Activated T-helper 2 cell treated with anti-CD3 and anti-CD28 coated beads, Interferon-gamma antibody, Interleukin-2, Interleukin-4, amounts not matched to agents 10 μg/mL and 5 μg/mL and 100 μg/mL, durations not matched to agents 14 hours and 24 hours and 36 hours (primary cell): ENCODE measurements at regions not wholly inside any gene's neighbourhood (a gene's known extent, or its start where the extent isn't known, plus 50 kb on each side); places are given as distances from the start of the nearest gene placed in this dataset.

Experiments used
- DNase-seq: peaks from one replicate; pipeline ENCODE4 v3.0.0; 2021; ENCODE audit warnings: low spot score
- H3K27ac Mint-ChIP-seq: one replicate; pipeline ENCODE4 v1.8.0; 2021; ENCODE audit warnings: mixed read lengths
- H3K27me3 Mint-ChIP-seq: one replicate; pipeline ENCODE4 v1.8.0; 2021; ENCODE audit warnings: low read depth, mixed read lengths
- H3K36me3 Mint-ChIP-seq: one replicate; pipeline ENCODE4 v1.8.0; 2021; ENCODE audit warnings: low read depth, mixed read lengths
- H3K4me1 Mint-ChIP-seq: one replicate; pipeline ENCODE4 v1.8.0; 2021; ENCODE audit warnings: low read depth, mixed read lengths
- H3K4me3 Mint-ChIP-seq: one replicate; pipeline ENCODE4 v1.8.0; 2021; ENCODE audit warnings: low read depth, mild to moderate bottlenecking, moderate library complexity, mixed read lengths
- H3K9me3 Mint-ChIP-seq: one replicate; pipeline ENCODE4 v1.8.0; 2021; ENCODE audit warnings: mixed read lengths
- intact Hi-C: fragments of 100-400 bp; cut with micrococcal nuclease; formaldehyde crosslinking; loops from one replicate; pipeline ENCODE4 v1.15.1; 2023

GRCh38 chr9:28079677-28080076, 506.4 kb upstream of the C9orf72 start:
- H3K36me3 Mint-ChIP-seq = no peaks in the 10 kb centered on the region
- no peak for DNase-seq
- H3K27me3 Mint-ChIP-seq = no peaks in the 10 kb centered on the region
- no peaks in the 10 kb centered on the region for H3K4me1 Mint-ChIP-seq
- H3K4me3 Mint-ChIP-seq = no peak overlapping the region
- intact Hi-C loops = no loop called here
- no peak overlapping the region for H3K27ac Mint-ChIP-seq
- H3K9me3 Mint-ChIP-seq = no peaks in the 10 kb centered on the region

GRCh38 chr9:28082671-28083070, 509.4 kb upstream of the C9orf72 start:
- DNase-seq = no peak
- Mint-ChIP-seq H3K4me1 (no peaks in the 10 kb centered on the region), H3K9me3 (no peaks in the 10 kb centered on the region), H3K4me3 (no peak overlapping the region), H3K27ac (no peak overlapping the region), H3K27me3 (no peaks in the 10 kb centered on the region), H3K36me3 (no peaks in the 10 kb centered on the region)
- intact Hi-C loops = no loop called here

DNA sequence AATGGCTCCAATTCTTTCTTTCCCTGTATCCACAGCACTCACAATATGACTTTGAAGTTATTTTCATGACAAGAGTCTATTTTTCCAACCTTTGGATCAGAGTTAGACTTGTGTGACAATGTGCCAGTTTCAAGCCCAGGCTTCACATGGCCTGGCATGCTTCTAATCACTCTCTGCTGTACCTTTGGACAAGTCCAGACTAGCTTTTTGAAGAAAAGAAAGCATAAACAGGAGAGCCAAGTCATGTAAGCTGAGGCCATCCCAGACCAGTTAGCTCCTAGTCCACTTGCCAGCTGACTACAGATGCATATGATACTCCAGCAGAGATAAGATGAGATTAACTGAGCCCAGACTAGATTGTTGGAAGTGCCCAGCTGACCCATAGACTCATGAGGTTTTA, 513.6 kb upstream of the C9orf72 start:
- Mint-ChIP-seq H3K27me3 (no peaks in the 10 kb centered on the region), H3K4me3 (no peak overlapping the region), H3K9me3 (no peaks in the 10 kb centered on the region), H3K36me3 (no peaks in the 10 kb centered on the region), H3K4me1 (no peaks in the 10 kb centered on the region), H3K27ac (no peak overlapping the region)
- DNase-seq = no peak
- intact Hi-C loops = no loop called here

GRCh38 chr9:28092981-28093936, 520.0 kb upstream of the C9orf72 start:
- DNase-seq = no peak
- no peaks in the 10 kb centered on the region for H3K36me3 Mint-ChIP-seq
- intact Hi-C loops = no loop called here
- no peak overlapping the region for H3K4me3 Mint-ChIP-seq
- no peaks in the 10 kb centered on the region for H3K9me3 Mint-ChIP-seq
- H3K4me1 Mint-ChIP-seq = no peaks in the 10 kb centered on the region
- no peaks in the 10 kb centered on the region for H3K27me3 Mint-ChIP-seq
- no peak overlapping the region for H3K27ac Mint-ChIP-seq

GRCh38 chr9:28101509-28101908, 528.2 kb upstream of the C9orf72 start:
- H3K27ac Mint-ChIP-seq = no peak overlapping the region
- H3K36me3 Mint-ChIP-seq = no peaks in the 10 kb centered on the region
- no peaks in the 10 kb centered on the region for H3K9me3 Mint-ChIP-seq
- DNase-seq = no peak
- H3K4me3 Mint-ChIP-seq = no peak overlapping the region
- intact Hi-C loops = no loop called here
- H3K4me1 Mint-ChIP-seq = no peaks in the 10 kb centered on the region
- H3K27me3 Mint-ChIP-seq = no peaks in the 10 kb centered on the region

GRCh38 chr9:28105001-28105400, 531.7 kb upstream of the C9orf72 start:
- Mint-ChIP-seq H3K4me3 (no peak overlapping the region), H3K36me3 (no peaks in the 10 kb centered on the region), H3K27me3 (no peaks in the 10 kb centered on the region), H3K9me3 (no peaks in the 10 kb centered on the region), H3K4me1 (no peaks in the 10 kb centered on the region), H3K27ac (no peak overlapping the region)
- DNase-seq = no peak
- intact Hi-C loops = no loop called here

DNA sequence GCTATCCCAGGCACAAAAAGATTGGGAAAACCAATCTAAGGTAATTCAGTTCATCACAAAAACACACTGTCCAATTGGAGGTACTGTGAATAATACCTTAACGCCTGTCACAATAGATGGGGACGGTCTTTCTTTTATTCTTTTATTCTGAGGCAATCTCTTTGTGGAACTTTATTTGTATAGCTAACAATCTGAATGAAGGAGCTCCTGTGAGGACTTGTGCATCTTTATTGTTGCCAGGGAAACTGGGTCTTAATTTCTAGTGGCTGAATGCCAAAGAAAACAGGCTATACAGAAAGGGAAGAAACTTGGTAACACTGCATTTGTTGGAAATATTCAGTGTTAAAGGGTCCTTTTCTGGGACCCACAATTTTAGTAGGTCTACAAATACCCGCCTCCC, 546.9 kb upstream of the C9orf72 start:
- Mint-ChIP-seq H3K4me3 (no peak overlapping the region), H3K36me3 (no peaks in the 10 kb centered on the region), H3K9me3 (no peaks in the 10 kb centered on the region), H3K4me1 (no peaks in the 10 kb centered on the region), H3K27ac (no peak overlapping the region), H3K27me3 (no peaks in the 10 kb centered on the region)
- intact Hi-C loops = no loop called here
- DNase-seq = no peak

DNA sequence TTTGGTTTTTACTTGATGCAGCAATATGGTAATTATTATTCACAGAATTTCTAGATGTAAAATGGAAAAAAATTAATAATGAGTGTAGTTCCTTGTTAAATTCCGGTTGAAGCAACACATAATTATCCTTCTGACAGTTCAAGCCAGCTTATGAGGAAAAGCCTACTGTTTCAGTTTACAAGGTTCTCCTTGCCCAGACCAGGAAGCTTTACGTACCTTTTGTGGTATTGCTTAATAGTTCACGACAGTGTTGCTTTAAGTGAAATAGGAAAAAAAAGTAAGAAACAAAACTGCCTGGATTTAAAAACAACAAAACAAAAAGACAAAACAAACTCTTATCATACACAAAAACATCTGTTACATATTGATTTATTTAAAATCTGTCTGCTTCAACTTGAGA, 547.3 kb upstream of the C9orf72 start:
- no peak overlapping the region for H3K4me3 Mint-ChIP-seq
- no peak overlapping the region for H3K27ac Mint-ChIP-seq
- H3K27me3 Mint-ChIP-seq = no peaks in the 10 kb centered on the region
- H3K4me1 Mint-ChIP-seq = no peaks in the 10 kb centered on the region
- no peaks in the 10 kb centered on the region for H3K36me3 Mint-ChIP-seq
- H3K9me3 Mint-ChIP-seq = no peaks in the 10 kb centered on the region
- intact Hi-C loops = no loop called here
- no peak for DNase-seq

DNA sequence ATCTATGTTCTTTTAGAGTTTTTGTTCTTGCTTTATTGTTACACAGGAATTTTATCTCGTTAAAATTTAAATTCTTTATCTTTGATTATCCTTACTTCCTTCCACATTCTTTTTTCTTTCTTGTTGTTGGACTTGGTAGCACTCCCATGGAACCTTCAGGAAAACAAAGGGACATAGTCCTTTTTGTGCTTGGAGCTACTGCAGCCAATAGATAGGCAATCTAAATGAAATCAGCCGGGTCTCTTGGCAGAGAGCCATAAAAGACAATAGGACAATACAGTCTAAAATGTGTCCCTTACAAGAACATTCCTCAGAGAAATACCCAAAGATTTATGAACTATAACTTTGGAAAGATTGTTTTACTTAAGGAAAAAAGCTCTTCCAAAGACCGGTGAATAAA, 548.1 kb upstream of the C9orf72 start:
- no peak for DNase-seq
- H3K4me1 Mint-ChIP-seq = no peaks in the 10 kb centered on the region
- no peak overlapping the region for H3K4me3 Mint-ChIP-seq
- no peaks in the 10 kb centered on the region for H3K27me3 Mint-ChIP-seq
- no peak overlapping the region for H3K27ac Mint-ChIP-seq
- no peaks in the 10 kb centered on the region for H3K36me3 Mint-ChIP-seq
- no peaks in the 10 kb centered on the region for H3K9me3 Mint-ChIP-seq
- intact Hi-C loops = no loop called here

DNA sequence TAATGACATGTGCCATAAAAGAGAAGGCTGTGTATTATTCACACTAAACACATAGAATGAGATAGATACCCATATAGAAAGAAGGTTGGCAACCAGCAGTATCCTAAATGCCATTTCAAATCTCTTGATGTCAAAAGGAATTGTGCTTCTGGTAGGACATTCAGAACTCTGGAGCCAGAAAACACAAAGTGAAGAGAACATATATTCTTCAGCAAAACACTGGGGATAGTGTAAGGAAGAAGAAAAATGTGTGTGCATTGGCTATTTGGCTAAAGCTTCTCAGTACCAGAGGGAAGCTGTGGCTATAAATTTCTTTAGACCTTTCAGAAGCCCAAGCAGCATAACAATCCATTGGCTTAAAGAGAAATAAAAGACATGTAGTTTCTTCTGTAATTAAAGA, 551.6 kb upstream of the C9orf72 start:
- Mint-ChIP-seq H3K9me3 (no peaks in the 10 kb centered on the region), H3K27me3 (no peaks in the 10 kb centered on the region), H3K36me3 (no peaks in the 10 kb centered on the region), H3K4me3 (no peak overlapping the region), H3K27ac (no peak overlapping the region), H3K4me1 (no peaks in the 10 kb centered on the region)
- intact Hi-C loops = no loop called here
- DNase-seq = no peak

- intact Hi-C loops = no loop called here
- Mint-ChIP-seq H3K27ac (no peak overlapping the region), H3K4me3 (no peak overlapping the region), H3K9me3 (no peaks in the 10 kb centered on the region), H3K4me1 (no peaks in the 10 kb centered on the region), H3K27me3 (no peaks in the 10 kb centered on the region), H3K36me3 (no peaks in the 10 kb centered on the region)
- no peak for DNase-seq
These were observed 553.8 kb upstream of the C9orf72 start for GRCh38 chr9:28127101-28127500.

DNA sequence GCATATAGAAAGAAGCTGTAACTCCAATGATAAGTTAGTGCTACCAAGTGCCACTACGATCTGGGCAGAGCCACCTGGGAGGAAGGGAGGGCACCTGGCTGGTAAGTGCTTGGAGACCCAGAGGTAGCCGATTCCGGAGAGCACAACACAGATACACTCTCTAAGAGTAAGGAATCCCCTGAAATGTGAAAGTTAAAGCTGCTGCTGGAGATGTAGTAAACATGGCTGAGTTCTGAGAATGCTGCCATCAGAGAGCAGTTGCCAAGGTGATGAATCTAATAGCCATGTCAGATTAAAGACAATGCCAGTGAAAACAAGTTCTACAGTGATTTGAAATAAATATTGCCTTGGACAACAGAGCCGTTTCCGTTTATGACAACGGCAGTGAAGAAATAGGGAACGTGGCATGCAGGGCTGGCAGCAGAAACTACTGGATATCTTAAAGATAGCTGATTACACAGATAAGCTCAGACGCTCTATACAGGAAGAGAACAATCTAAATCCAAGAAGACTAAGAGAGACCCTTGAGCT, 561.2 kb upstream of the C9orf72 start:
- H3K9me3 Mint-ChIP-seq = no peaks in the 10 kb centered on the region
- no peaks in the 10 kb centered on the region for H3K27me3 Mint-ChIP-seq
- DNase-seq = no peak
- intact Hi-C loops = no loop called here
- no peak overlapping the region for H3K4me3 Mint-ChIP-seq
- no peaks in the 10 kb centered on the region for H3K4me1 Mint-ChIP-seq
- no peak overlapping the region for H3K27ac Mint-ChIP-seq
- H3K36me3 Mint-ChIP-seq = no peaks in the 10 kb centered on the region

DNA sequence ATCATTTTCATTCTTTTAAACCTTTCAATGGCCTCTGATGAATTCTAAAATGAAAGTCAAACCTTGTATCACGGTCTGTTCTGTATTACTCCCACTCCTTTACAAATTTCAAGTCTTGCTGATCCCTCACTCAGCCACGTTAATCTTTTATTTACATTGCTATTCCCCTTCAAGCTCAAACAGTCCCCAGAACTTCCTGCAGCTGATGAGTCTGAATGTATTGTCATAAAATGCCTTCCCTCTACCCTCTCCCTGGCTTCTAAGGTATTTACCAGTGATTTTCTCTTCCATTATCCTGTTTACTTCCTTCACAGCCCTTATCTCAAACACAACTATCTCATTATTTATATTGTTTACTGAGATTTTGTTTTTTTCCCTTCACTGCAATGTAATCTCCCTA, 562.3 kb upstream of the C9orf72 start:
- intact Hi-C loops = no loop called here

More for the DNA sequence above, 562.3 kb upstream of the C9orf72 start:
- Mint-ChIP-seq H3K4me1 (no peaks in the 10 kb centered on the region), H3K36me3 (no peaks in the 10 kb centered on the region), H3K27me3 (no peaks in the 10 kb centered on the region), H3K9me3 (no peaks in the 10 kb centered on the region), H3K4me3 (no peak overlapping the region), H3K27ac (no peak overlapping the region)
- no peak for DNase-seq
